HEK293 (cell line): ENCODE measurements at regions not wholly inside any gene's neighbourhood (a gene's known extent, or its start where the extent isn't known, plus 50 kb on each side); places are given as distances from the start of the nearest gene placed in this dataset.

ENCODE experiments used
- CTCF ChIP-seq: fragments of 450-650 bp; formaldehyde crosslinking; IDR thresholded peaks from 2 replicates; pipeline ENCODE4 v1.5.1; 2016; ENCODE audit warnings: missing biosample characterization, missing genetic modification characterization
- GFI1B ChIP-seq: fragments of 450-650 bp; formaldehyde crosslinking; IDR thresholded peaks from 2 replicates; pipeline ENCODE4 v1.5.1; 2016; ENCODE audit warnings: missing biosample characterization, missing genetic modification characterization
- KLF1 ChIP-seq: fragments of 450-650 bp; formaldehyde crosslinking; IDR thresholded peaks from 2 replicates; pipeline ENCODE4 v1.5.1; 2016; ENCODE audit warnings: missing biosample characterization, missing genetic modification characterization
- PRDM2 ChIP-seq: fragments of 450-650 bp; formaldehyde crosslinking; IDR thresholded peaks from 2 replicates; pipeline ENCODE4 v1.5.1; 2016; ENCODE audit warnings: missing biosample characterization, missing genetic modification characterization, borderline replicate concordance
- ZBTB26 ChIP-seq: fragments of 450-650 bp; formaldehyde crosslinking; optimal IDR thresholded peaks from 2 replicates; pipeline ENCODE3; 2016; ENCODE audit warnings: missing biosample characterization, mild to moderate bottlenecking, missing genetic modification characterization
- ZNF214 ChIP-seq: fragments of 450-650 bp; formaldehyde crosslinking; IDR thresholded peaks from 2 replicates; pipeline ENCODE4 v1.5.1; 2017; ENCODE audit warnings: missing biosample characterization, mild to moderate bottlenecking, missing genetic modification characterization, borderline replicate concordance
- ZNF248 ChIP-seq: fragments of 450-650 bp; formaldehyde crosslinking; IDR thresholded peaks from 2 replicates; pipeline ENCODE4 v1.5.1; 2017; ENCODE audit warnings: missing biosample characterization, missing genetic modification characterization
- ZNF518A ChIP-seq: fragments of 450-650 bp; formaldehyde crosslinking; conservative IDR thresholded peaks from 2 replicates; pipeline ENCODE4 v1.5.1; 2016; ENCODE audit warnings: low read depth, missing biosample characterization, missing genetic modification characterization
- ZSCAN5A ChIP-seq: fragments of 450-650 bp; formaldehyde crosslinking; IDR thresholded peaks from 2 replicates; pipeline ENCODE4 v1.5.1; 2016; ENCODE audit warnings: missing biosample characterization, missing genetic modification characterization

- TF ChIP-seq ZSCAN5A (tag by site-specific recombination) (no peak), CTCF (tag by site-specific recombination) (no peak), ZNF214 (tag by site-specific recombination) (no peak), ZNF518A (tag by site-specific recombination) (no peak), ZNF248 (tag by site-specific recombination) (no peak), PRDM2 (tag by site-specific recombination) (no peak), KLF1 (tag by site-specific recombination) (no peak), ZBTB26 (tag by site-specific recombination) (no peak), GFI1B (tag by site-specific recombination) (no peak)
Observed at GRCh38 chr1:213658457-213658856, 329.3 kb upstream of the PROX1 start.
